ENCODE measurements at regions not wholly inside any gene's neighbourhood (a gene's known extent, or its start where the extent isn't known, plus 50 kb on each side); places are given as distances from the start of the nearest gene placed in this dataset.

GRCh38 chr1:14522077-14522925 is 76.2 kb upstream of the KAZN start:
- no peaks in the 10 kb centered on the region for H3K36me3 Mint-ChIP-seq (ENCODE audit: unreplicated experiment)
- H3K27ac Mint-ChIP-seq (ENCODE audit: unreplicated experiment), result no peak overlapping the region
- no peak for DNase-seq
- H3K4me3 Mint-ChIP-seq (ENCODE audit: unreplicated experiment), result no peak overlapping the region
- TF ChIP-seq, protein P1, sequence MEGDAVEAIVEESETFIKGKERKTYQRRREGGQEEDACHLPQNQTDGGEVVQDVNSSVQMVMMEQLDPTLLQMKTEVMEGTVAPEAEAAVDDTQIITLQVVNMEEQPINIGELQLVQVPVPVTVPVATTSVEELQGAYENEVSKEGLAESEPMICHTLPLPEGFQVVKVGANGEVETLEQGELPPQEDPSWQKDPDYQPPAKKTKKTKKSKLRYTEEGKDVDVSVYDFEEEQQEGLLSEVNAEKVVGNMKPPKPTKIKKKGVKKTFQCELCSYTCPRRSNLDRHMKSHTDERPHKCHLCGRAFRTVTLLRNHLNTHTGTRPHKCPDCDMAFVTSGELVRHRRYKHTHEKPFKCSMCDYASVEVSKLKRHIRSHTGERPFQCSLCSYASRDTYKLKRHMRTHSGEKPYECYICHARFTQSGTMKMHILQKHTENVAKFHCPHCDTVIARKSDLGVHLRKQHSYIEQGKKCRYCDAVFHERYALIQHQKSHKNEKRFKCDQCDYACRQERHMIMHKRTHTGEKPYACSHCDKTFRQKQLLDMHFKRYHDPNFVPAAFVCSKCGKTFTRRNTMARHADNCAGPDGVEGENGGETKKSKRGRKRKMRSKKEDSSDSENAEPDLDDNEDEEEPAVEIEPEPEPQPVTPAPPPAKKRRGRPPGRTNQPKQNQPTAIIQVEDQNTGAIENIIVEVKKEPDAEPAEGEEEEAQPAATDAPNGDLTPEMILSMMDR (IDR thresholded peaks at IDR 0.05; ENCODE audit: partially characterized antibody, unreplicated experiment), result no peak
- no peaks in the 10 kb centered on the region for H3K27me3 Mint-ChIP-seq (ENCODE audit: unreplicated experiment)
- H3K4me1 Mint-ChIP-seq (ENCODE audit: low read depth, unreplicated experiment), result no peaks in the 10 kb centered on the region
- no peaks in the 10 kb centered on the region for H3K9me3 Mint-ChIP-seq (ENCODE audit: unreplicated experiment)

- TF ChIP-seq, protein P1 (IDR thresholded peaks at IDR 0.05; ENCODE audit: partially characterized antibody, unreplicated experiment), result no peak
- no peaks in the 10 kb centered on the region for H3K4me1 Mint-ChIP-seq (ENCODE audit: low read depth, unreplicated experiment)
- H3K9me3 Mint-ChIP-seq (ENCODE audit: unreplicated experiment), result no peaks in the 10 kb centered on the region
- no peak overlapping the region for H3K4me3 Mint-ChIP-seq (ENCODE audit: unreplicated experiment)
- no peaks in the 10 kb centered on the region for H3K36me3 Mint-ChIP-seq (ENCODE audit: unreplicated experiment)
- H3K27me3 Mint-ChIP-seq (ENCODE audit: unreplicated experiment), result no peaks in the 10 kb centered on the region
- DNase-seq, result no peak
- no peak overlapping the region for H3K27ac Mint-ChIP-seq (ENCODE audit: unreplicated experiment)
Measured at GRCh38 chr1:14522926-14523241, 75.6 kb upstream of the KAZN start.

GRCh38 chr1:14524826-14525636 is 73.5 kb upstream of the KAZN start:
- no peak for DNase-seq
- Mint-ChIP-seq H3K27ac (ENCODE audit: unreplicated experiment) (no peak overlapping the region), H3K9me3 (ENCODE audit: unreplicated experiment) (no peaks in the 10 kb centered on the region), H3K36me3 (ENCODE audit: unreplicated experiment) (no peaks in the 10 kb centered on the region), H3K27me3 (ENCODE audit: unreplicated experiment) (peaks cover 2% of the 10 kb centered on the region), H3K4me1 (ENCODE audit: low read depth, unreplicated experiment) (no peaks in the 10 kb centered on the region), H3K4me3 (ENCODE audit: unreplicated experiment) (no peak overlapping the region)
- TF ChIP-seq, protein P1 (IDR thresholded peaks at IDR 0.05; ENCODE audit: partially characterized antibody, unreplicated experiment), result no peak

GRCh38 chr1:14529475-14529874 is 69.0 kb upstream of the KAZN start:
- no peaks in the 10 kb centered on the region for H3K36me3 Mint-ChIP-seq (ENCODE audit: unreplicated experiment)
- H3K27ac Mint-ChIP-seq (ENCODE audit: unreplicated experiment), result no peak overlapping the region
- TF ChIP-seq, protein P1 (IDR thresholded peaks at IDR 0.05; ENCODE audit: partially characterized antibody, unreplicated experiment), result no peak
- peaks cover 2% of the 10 kb centered on the region for H3K27me3 Mint-ChIP-seq (ENCODE audit: unreplicated experiment)
- no peak for DNase-seq
- H3K4me1 Mint-ChIP-seq (ENCODE audit: low read depth, unreplicated experiment), result no peaks in the 10 kb centered on the region
- no peaks in the 10 kb centered on the region for H3K9me3 Mint-ChIP-seq (ENCODE audit: unreplicated experiment)
- H3K4me3 Mint-ChIP-seq (ENCODE audit: unreplicated experiment), result no peak overlapping the region

DNA sequence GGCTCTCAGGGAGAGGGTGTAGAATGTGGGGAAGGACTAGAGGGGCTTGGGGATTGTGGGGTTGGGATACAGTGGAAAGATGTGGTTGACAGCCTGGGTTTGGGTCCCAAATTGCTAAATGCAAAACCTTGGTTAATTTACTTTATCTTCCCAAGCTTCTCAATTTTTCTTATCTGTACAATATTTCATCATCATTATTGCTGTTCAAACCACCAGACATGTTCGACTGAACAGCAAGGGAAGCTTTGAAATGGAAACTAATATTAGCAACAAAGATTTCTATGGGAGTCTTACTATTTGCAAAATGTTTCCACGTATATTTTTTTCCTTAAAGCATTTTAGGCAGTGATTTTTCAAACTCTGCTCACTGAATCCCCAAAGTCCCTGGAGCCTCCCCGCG is 67.0 kb upstream of the KAZN start:
- TF ChIP-seq, protein P1 (IDR thresholded peaks at IDR 0.05; ENCODE audit: partially characterized antibody, unreplicated experiment), result no peak
- no peak overlapping the region for H3K27ac Mint-ChIP-seq (ENCODE audit: unreplicated experiment)
- H3K36me3 Mint-ChIP-seq (ENCODE audit: unreplicated experiment), result no peaks in the 10 kb centered on the region
- no peaks in the 10 kb centered on the region for H3K4me1 Mint-ChIP-seq (ENCODE audit: low read depth, unreplicated experiment)
- H3K9me3 Mint-ChIP-seq (ENCODE audit: unreplicated experiment), result peaks cover 2% of the 10 kb centered on the region
- no peak for DNase-seq
- peaks cover 2% of the 10 kb centered on the region for H3K27me3 Mint-ChIP-seq (ENCODE audit: unreplicated experiment)
- no peak overlapping the region for H3K4me3 Mint-ChIP-seq (ENCODE audit: unreplicated experiment)

All from glutamatergic neuron (in vitro differentiated cells).